Adrenal gland (tissue), 9 donors: ENCODE measurements at regions not wholly inside any gene's neighbourhood (a gene's known extent, or its start where the extent isn't known, plus 50 kb on each side); places are given as distances from the start of the nearest gene placed in this dataset.

Experiments
- DNase-seq, 7 donors: peaks; one replicate each; pipeline ENCODE4 v3.0.0-alpha.2; 2019 to 2020
- H3K27ac ChIP-seq, 5 donors: fragments of 200-600 bp; sonication (generic) in 4 of 5; 1 replicate in 3 of 5; 2 replicates in 2 of 5; pipeline versions ENCODE4 v1.5.1 to v1.8.0; 2016 to 2020; ENCODE audit warnings: mild to moderate bottlenecking in 1 of 5
- H3K27me3 ChIP-seq: fragments of 200-600 bp; 2 replicates; pipeline ENCODE4 v1.8.0; 2021
- H3K36me3 ChIP-seq, 2 donors: fragments of 200-600 bp; replicated peaks in 1 of 2; 1 replicate in 1 of 2; 2 replicates in 1 of 2; pipeline versions ENCODE4 v1.5.1 to v1.8.0; 2018 to 2022
- H3K4me1 ChIP-seq, 2 donors: fragments of 200-600 bp; replicated peaks in 1 of 2; 1 replicate in 1 of 2; 2 replicates in 1 of 2; pipeline versions ENCODE4 v1.5.1 to v1.8.0; 2018 to 2021
- H3K4me3 ChIP-seq, 4 donors: fragments of 200-600 bp; sonication (generic) in 3 of 4; one replicate each; pipeline ENCODE4 v1.5.1; 2016 to 2018
- H3K9me3 ChIP-seq, 3 donors: fragments of 200-600 bp; sonication (generic) in 1 of 3; replicated peaks in 1 of 3; 1 replicate in 2 of 3; 2 replicates in 1 of 3; pipeline versions ENCODE4 v1.5.1 to v1.8.0; 2016 to 2021
- CTCF ChIP-seq, 6 experiments: fragments of 450-650 bp in 4 of 6; fragments of 200-600 bp in 2 of 6; sonication (generic) in 1 of 6; IDR thresholded peaks; 1 replicate in 5 of 6; 2 replicates in 1 of 6; pipeline versions ENCODE4 v1.5.1 to v1.8.0; 2016 to 2021; ENCODE audit warnings: antibody characterized with exemption in 6 of 6, mild to moderate bottlenecking in 2 of 6, moderate library complexity in 1 of 6
- POLR2A ChIP-seq, 2 donors: fragments of 450-650 bp; IDR thresholded peaks; one replicate each; pipeline ENCODE4 v1.6.1; 2017; ENCODE audit warnings: antibody characterized with exemption in 2 of 2, mild to moderate bottlenecking in 2 of 2, moderate library complexity in 1 of 2
- WGBS, 4 donors: extraction: QIAGEN DNeasy Blood & Tissue Kit in 2 of 4; methylation state at CpG; one replicate each; pipeline versions ENCODE4 v1.1.5 to v1.1.7; 2013 to 2017; 5-methylcytosine and 5-hydroxymethylcytosine counted together
- intact Hi-C, 2 donors: fragments of 100-400 bp; cut with DNase I; formaldehyde crosslinking; loops; one replicate each; pipeline versions ENCODE4 v1.14.1 to v1.15.0; 2022 to 2023
- donor health status: healthy with polysubstance abuse.
- donor health status: Bipolar disorder and iron deficiency.
- donor health status: DM: yes; HTN: yes; CAD: no.
- donor health status: DM: no; HTN: no; CAD: no.
- donor health status: DM: no; HTN: no; CAD: no.

DNA sequence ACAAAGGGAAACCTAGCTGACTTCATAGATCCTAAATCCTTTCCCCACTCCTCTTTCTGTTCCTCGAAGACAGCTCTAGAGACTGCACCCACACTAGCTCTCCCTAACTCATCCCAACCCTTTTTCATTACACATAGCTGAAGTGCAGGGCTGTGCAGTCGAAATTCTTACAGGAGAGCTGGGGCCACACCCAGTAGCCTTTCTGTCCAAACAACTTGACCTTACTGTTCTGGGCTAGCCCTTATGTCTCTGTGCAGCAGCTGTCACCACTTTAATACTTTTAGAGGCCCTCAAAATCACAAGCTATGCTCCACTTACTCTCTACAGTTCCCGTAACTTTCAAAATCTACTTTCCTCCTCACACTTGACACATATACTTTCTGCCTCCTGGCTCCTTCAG is 666.1 kb upstream of the PKDCC start:
- TF ChIP-seq CTCF (IDR thresholded peaks at IDR 0.05) (no peak), POLR2A (IDR thresholded peaks at IDR 0.05) (no peak)
- H3K9me3 ChIP-seq = no peaks in the 10 kb centered on the region
- 83 to 90% (median 89%) methylated on average over 3 of the region's 3 CpGs for WGBS, 4 donors
- H3K36me3 ChIP-seq = no peaks in the 10 kb centered on the region
- no peaks in the 10 kb centered on the region for H3K4me1 ChIP-seq
- no peaks in the 10 kb centered on the region for H3K27me3 ChIP-seq
- DNase-seq = no peak
- intact Hi-C loops = no loop called here
- no peak overlapping the region for H3K4me3 ChIP-seq
- H3K27ac ChIP-seq = no peak overlapping the region

- intact Hi-C loops = no loop called here
Observed at GRCh38 chr2:41387519-41387918, 660.3 kb upstream of the PKDCC start.

GRCh38 chr2:41393621-41394020 is 654.2 kb upstream of the PKDCC start:
- Histone ChIP-seq H3K4me3 (no peak overlapping the region), H3K4me1 (no peaks in the 10 kb centered on the region), H3K27ac (no peak overlapping the region), H3K36me3 (no peaks in the 10 kb centered on the region), H3K9me3 (peaks cover 0 to 4% (median 0%) of the 10 kb centered on the region in 3 donors), H3K27me3 (no peaks in the 10 kb centered on the region)
- WGBS, 4 donors = 97 to 100% (median 97%) methylated on average over 1 of the region's 1 CpG
- intact Hi-C loops = no loop called here
- TF ChIP-seq POLR2A (IDR thresholded peaks at IDR 0.05) (no peak), CTCF (IDR thresholded peaks at IDR 0.05) (no peak)
- DNase-seq = no peak

More at GRCh38 chr2:41387519-41387918, 660.3 kb upstream of the PKDCC start:
- DNase-seq = no peak
- no peak overlapping the region for H3K27ac ChIP-seq
- H3K4me1 ChIP-seq = no peaks in the 10 kb centered on the region
- no peaks in the 10 kb centered on the region for H3K9me3 ChIP-seq
- H3K27me3 ChIP-seq = no peaks in the 10 kb centered on the region
- H3K4me3 ChIP-seq = no peak overlapping the region
- no peaks in the 10 kb centered on the region for H3K36me3 ChIP-seq
- no peak for TF ChIP-seq CTCF (IDR thresholded peaks at IDR 0.05)
- TF ChIP-seq POLR2A (IDR thresholded peaks at IDR 0.05) = no peak
- 87 to 94% (median 90%) methylated on average over 2 of the region's 2 CpGs for WGBS, 4 donors

GRCh38 chr2:41394541-41394940 is 653.3 kb upstream of the PKDCC start:
- DNase-seq = no peak
- Histone ChIP-seq H3K4me3 (no peak overlapping the region), H3K36me3 (no peaks in the 10 kb centered on the region), H3K4me1 (no peaks in the 10 kb centered on the region), H3K9me3 (peaks cover 0 to 4% (median 0%) of the 10 kb centered on the region in 3 donors), H3K27me3 (no peaks in the 10 kb centered on the region), H3K27ac (no peak overlapping the region)
- 60 to 91% (median 79%) methylated on average over 1 of the region's 1 CpG for WGBS, 4 donors
- TF ChIP-seq CTCF (IDR thresholded peaks at IDR 0.05) (no peak), POLR2A (IDR thresholded peaks at IDR 0.05) (no peak)
- intact Hi-C loops = no loop called here
